Neuronal stem cell (in vitro differentiated cells): ENCODE measurements at regions not wholly inside any gene's neighbourhood (a gene's known extent, or its start where the extent isn't known, plus 50 kb on each side); places are given as distances from the start of the nearest gene placed in this dataset.

Experiments
- DNase-seq: peaks from one replicate; pipeline ENCODE4 v3.0.0-alpha.2; 2013; ENCODE audit warnings: low spot score
- H2AFZ ChIP-seq: one replicate; pipeline ENCODE4 v1.6.1; 2013; ENCODE audit warnings: mild to moderate bottlenecking, low read length, inconsistent platforms
- H2AK5ac ChIP-seq: 2 replicates; pipeline ENCODE4 v1.6.1; 2013; ENCODE audit warnings: low read depth, mild to moderate bottlenecking, inconsistent platforms, low read length, moderate library complexity, mixed read lengths
- H2BK120ac ChIP-seq: 2 replicates; pipeline ENCODE4 v1.6.1; 2013; ENCODE audit warnings: low read depth, mild to moderate bottlenecking, inconsistent platforms, low read length, moderate library complexity, mixed read lengths
- H2BK12ac ChIP-seq: one replicate; pipeline ENCODE4 v1.6.1; 2013; ENCODE audit warnings: low read length, inconsistent platforms
- H2BK15ac ChIP-seq: 2 replicates; pipeline ENCODE4 v1.6.1; 2013; ENCODE audit warnings: mild to moderate bottlenecking, low read length, inconsistent platforms, mixed read lengths
- H2BK5ac ChIP-seq: one replicate; pipeline ENCODE4 v1.6.1; 2013; ENCODE audit warnings: inconsistent platforms, mild to moderate bottlenecking, low read length, moderate library complexity
- H3K14ac ChIP-seq: one replicate; pipeline ENCODE4 v1.6.1; 2013; ENCODE audit warnings: low read length, inconsistent platforms
- H3K18ac ChIP-seq: 2 replicates; pipeline ENCODE4 v1.6.1; 2013; ENCODE audit warnings: low read length, inconsistent platforms
- H3K23ac ChIP-seq: 2 replicates; pipeline ENCODE4 v1.6.1; 2013; ENCODE audit warnings: low read depth, mild to moderate bottlenecking, mixed read lengths, low read length, inconsistent platforms; ENCODE audit not compliant: poor library complexity
- H3K27ac ChIP-seq: replicated peaks from 3 replicates; pipeline ENCODE4 v1.5.1; 2013; ENCODE audit warnings: low read length, inconsistent platforms
- H3K27me3 ChIP-seq, 3 experiments: 2 replicates each; pipeline ENCODE4 v1.6.1; 2013; ENCODE audit warnings: low read length in 3 of 3, mild to moderate bottlenecking in 2 of 3, inconsistent platforms in 1 of 3, low read depth in 1 of 3, mixed read lengths in 1 of 3, moderate library complexity in 1 of 3; ENCODE audit not compliant: control insufficient read depth in 3 of 3, insufficient read depth in 3 of 3
- H3K36me3 ChIP-seq, 2 donors: replicated peaks in 1 of 2; 2 replicates each; pipeline ENCODE4 v1.6.1; 2013; ENCODE audit warnings: low read length in 2 of 2; ENCODE audit not compliant: control insufficient read depth in 2 of 2, insufficient read depth in 2 of 2
- H3K4ac ChIP-seq: 2 replicates; pipeline ENCODE4 v1.6.1; 2013; ENCODE audit warnings: inconsistent platforms, mild to moderate bottlenecking, low read length, moderate library complexity
- H3K4me1 ChIP-seq, 2 donors: 1 replicate in 1 of 2; 2 replicates in 1 of 2; pipeline ENCODE4 v1.6.1; 2013; ENCODE audit warnings: low read length in 2 of 2, low read depth in 1 of 2; ENCODE audit not compliant: control insufficient read depth in 2 of 2, insufficient read depth in 1 of 2
- H3K4me2 ChIP-seq: one replicate; pipeline ENCODE4 v1.6.1; 2013; ENCODE audit warnings: mild to moderate bottlenecking, low read length, inconsistent platforms; ENCODE audit not compliant: insufficient read depth, poor library complexity, severe bottlenecking
- H3K4me3 ChIP-seq, 2 donors: 2 replicates each; pipeline ENCODE4 v1.5.1; 2013; ENCODE audit warnings: low read length in 2 of 2, mild to moderate bottlenecking in 2 of 2, inconsistent platforms in 1 of 2, moderate library complexity in 1 of 2
- H3K79me1 ChIP-seq: one replicate; pipeline ENCODE4 v1.6.1; 2013; ENCODE audit warnings: low read depth, mild to moderate bottlenecking, inconsistent platforms, low read length, moderate library complexity
- H3K9ac ChIP-seq: one replicate; pipeline ENCODE4 v1.6.1; 2013; ENCODE audit warnings: mild to moderate bottlenecking, low read depth, low read length, inconsistent platforms; ENCODE audit not compliant: poor library complexity
- H3K9me3 ChIP-seq, 2 donors: replicated peaks in 1 of 2; 2 replicates each; pipeline versions ENCODE3 to v1.6.1; 2013; ENCODE audit warnings: low read length in 2 of 2, mild to moderate bottlenecking in 2 of 2, inconsistent platforms in 1 of 2, low read depth in 1 of 2, mixed read lengths in 1 of 2, moderate library complexity in 1 of 2; ENCODE audit not compliant: control insufficient read depth in 2 of 2, insufficient read depth in 1 of 2
- H4K8ac ChIP-seq: one replicate; pipeline ENCODE4 v1.6.1; 2013; ENCODE audit warnings: low read depth, mild to moderate bottlenecking, inconsistent platforms, low read length, moderate library complexity
- H4K91ac ChIP-seq: one replicate; pipeline ENCODE4 v1.6.1; 2013; ENCODE audit warnings: low read length, low read depth, mild to moderate bottlenecking, inconsistent platforms; ENCODE audit not compliant: poor library complexity
- WGBS, 2 donors: extraction: QIAGEN DNeasy Blood & Tissue Kit; methylation state at CpG; one replicate each; pipeline ENCODE4 v1.1.7; 2013; ENCODE audit warnings: missing lambda C conversion rate in 2 of 2, mixed read lengths in 1 of 2; ENCODE audit not compliant: insufficient read length in 2 of 2, insufficient replicate concordance in 1 of 2; ENCODE audit errors: extremely low coverage in 2 of 2; 5-methylcytosine and 5-hydroxymethylcytosine counted together

GRCh38 chr1:101431956-101432510 is 195.2 kb downstream of the S1PR1 start:
- Histone ChIP-seq H3K9me3 (peaks cover 0 to 3% of the 10 kb centered on the region in 2 donors), H3K9ac (no peak overlapping the region), H3K4me1 (peaks cover 0 to 3% of the 10 kb centered on the region in 2 donors), H3K23ac (no peak overlapping the region), H3K27me3 (no peaks in the 10 kb centered on the region), H3K27ac (no peak overlapping the region), H4K8ac (no peak overlapping the region), H3K18ac (no peak overlapping the region), H3K4ac (no peak overlapping the region), H2BK15ac (no peak overlapping the region), H2AK5ac (no peak overlapping the region), H2BK12ac (no peak overlapping the region), H3K14ac (no peak overlapping the region), H3K4me3 (no peak overlapping the region), H4K91ac (no peak overlapping the region), H2BK5ac (no peak overlapping the region), H3K79me1 (no peaks in the 10 kb centered on the region), H3K36me3 (no peaks in the 10 kb centered on the region), H3K4me2 (no peak overlapping the region), H2AFZ (no peak overlapping the region), H2BK120ac (no peak overlapping the region)
- no CpG with 5 or more reads among the region's 4 CpGs for WGBS, 2 donors
- DNase-seq, result no peak

DNA sequence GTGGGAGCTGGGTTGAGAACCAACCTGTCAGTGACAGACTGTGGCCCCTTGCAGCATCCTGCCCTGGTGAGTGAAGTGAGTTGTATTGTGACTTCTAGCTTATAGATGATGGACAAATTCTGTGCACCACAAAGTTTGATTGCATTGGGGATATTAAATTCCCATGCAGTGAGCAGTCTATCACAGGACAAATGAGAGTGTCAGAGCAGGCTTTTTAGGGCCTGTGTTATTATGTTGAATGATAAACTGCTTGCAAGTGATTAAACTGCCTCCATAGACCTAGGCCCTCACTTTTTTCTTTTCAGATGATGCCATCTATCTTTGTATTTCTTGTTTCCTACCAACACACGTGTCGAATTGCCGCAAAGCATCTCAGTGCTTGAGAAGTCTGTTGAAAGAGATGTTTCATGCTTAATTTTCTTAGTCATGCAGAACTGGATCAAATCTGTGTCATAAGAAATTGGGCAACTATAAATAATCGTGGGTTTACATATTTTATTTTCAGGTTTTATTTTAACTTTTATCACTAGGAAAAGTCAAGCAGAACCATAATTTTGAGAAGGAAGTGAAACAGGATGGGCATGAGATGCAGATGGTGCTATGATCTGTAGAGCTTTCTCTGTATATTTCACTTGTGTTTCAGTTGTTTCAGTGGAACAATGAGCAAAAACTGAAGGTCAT is 199.2 kb downstream of the S1PR1 start:
- Histone ChIP-seq H3K14ac (no peak overlapping the region), H2AK5ac (no peak overlapping the region), H3K36me3 (no peaks in the 10 kb centered on the region), H3K4me1 (peaks cover 5 to 13% of the 10 kb centered on the region in 2 donors), H3K4me2 (no peak overlapping the region), H4K8ac (no peak overlapping the region), H4K91ac (no peak overlapping the region), H3K9ac (no peak overlapping the region), H3K79me1 (no peaks in the 10 kb centered on the region), H2BK15ac (no peak overlapping the region), H2AFZ (no peak overlapping the region), H3K27me3 (no peaks in the 10 kb centered on the region), H2BK5ac (no peak overlapping the region), H3K18ac (no peak overlapping the region), H3K4ac (no peak overlapping the region), H3K27ac (no peak overlapping the region), H3K9me3 (no peaks in the 10 kb centered on the region), H2BK12ac (no peak overlapping the region), H2BK120ac (no peak overlapping the region), H3K4me3 (no peak overlapping the region), H3K23ac (no peak overlapping the region)
- DNase-seq, result no peak
- no CpG with 5 or more reads among the region's 4 CpGs for WGBS, 2 donors

DNA sequence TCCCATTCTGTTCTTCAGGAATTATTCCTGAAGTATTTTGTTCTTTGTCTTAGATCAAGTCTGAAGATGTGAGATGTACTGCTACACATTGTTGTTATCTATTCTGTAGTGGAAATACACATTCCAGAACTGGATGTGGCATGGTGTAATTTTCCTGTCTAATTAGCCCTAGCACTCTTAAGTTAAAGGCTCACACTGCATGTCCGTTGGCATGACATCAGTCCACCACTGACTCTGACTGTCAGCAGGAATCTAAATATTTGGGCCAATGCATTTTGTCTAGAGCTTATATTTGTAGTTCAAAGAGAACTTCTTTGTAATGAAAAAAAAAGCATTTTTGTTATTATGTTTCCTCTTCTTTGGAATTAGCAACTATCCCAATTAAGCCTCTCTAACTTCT is 201.0 kb downstream of the S1PR1 start:
- no CpG with 5 or more reads among the region's 1 CpG for WGBS, 2 donors
- no peaks in the 10 kb centered on the region for H3K27me3 ChIP-seq

DNA sequence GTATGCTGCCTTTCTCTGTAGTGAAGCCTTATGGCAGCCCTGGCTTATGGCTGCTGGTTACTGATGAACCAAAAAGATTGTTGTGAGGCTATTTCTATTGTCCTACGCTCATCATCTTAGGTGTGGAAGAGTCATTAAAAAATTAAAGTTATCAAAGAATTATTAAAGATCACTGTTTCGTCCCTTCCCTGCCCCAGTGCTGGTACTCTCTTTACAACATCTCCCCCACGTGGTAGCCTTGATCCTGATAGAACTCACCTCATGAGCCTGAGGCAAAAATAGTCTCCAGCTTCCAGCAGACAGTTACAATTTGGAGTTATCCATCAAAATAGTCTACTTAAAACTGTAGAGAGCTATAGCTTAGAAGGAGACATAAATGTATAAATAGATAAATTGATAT is 201.5 kb downstream of the S1PR1 start:
- Histone ChIP-seq H3K4me3 (no peak overlapping the region), H3K27ac (no peak overlapping the region), H3K14ac (no peak overlapping the region), H3K4ac (no peak overlapping the region), H3K9me3 (no peaks in the 10 kb centered on the region), H2BK12ac (no peak overlapping the region), H3K4me2 (no peak overlapping the region), H3K79me1 (no peaks in the 10 kb centered on the region), H3K36me3 (no peaks in the 10 kb centered on the region), H3K9ac (no peak overlapping the region), H4K91ac (no peak overlapping the region), H2AK5ac (no peak overlapping the region), H4K8ac (no peak overlapping the region), H3K18ac (no peak overlapping the region), H3K23ac (no peak overlapping the region), H2BK5ac (no peak overlapping the region), H2BK120ac (no peak overlapping the region), H3K27me3 (no peaks in the 10 kb centered on the region), H3K4me1 (peaks cover 6 to 10% of the 10 kb centered on the region in 2 donors), H2AFZ (no peak overlapping the region), H2BK15ac (no peak overlapping the region)
- WGBS, 2 donors, result no CpG with 5 or more reads among the region's 3 CpGs
- no peak for DNase-seq

More for the DNA sequence above, 201.0 kb downstream of the S1PR1 start:
- Histone ChIP-seq H2BK5ac (no peak overlapping the region), H3K4ac (no peak overlapping the region), H4K91ac (no peak overlapping the region), H4K8ac (no peak overlapping the region), H2BK12ac (no peak overlapping the region), H3K4me3 (no peak overlapping the region), H2AK5ac (no peak overlapping the region), H3K79me1 (no peaks in the 10 kb centered on the region), H3K9me3 (no peaks in the 10 kb centered on the region), H3K36me3 (no peaks in the 10 kb centered on the region), H3K4me2 (no peak overlapping the region), H3K18ac (no peak overlapping the region), H3K4me1 (peaks cover 6 to 10% of the 10 kb centered on the region in 2 donors), H3K27ac (no peak overlapping the region), H2BK120ac (no peak overlapping the region), H2AFZ (no peak overlapping the region), H3K23ac (no peak overlapping the region), H2BK15ac (no peak overlapping the region), H3K14ac (no peak overlapping the region), H3K9ac (no peak overlapping the region)
- DNase-seq, result no peak
